ENCODE measurements at regions not wholly inside any gene's neighbourhood (a gene's known extent, or its start where the extent isn't known, plus 50 kb on each side); places are given as distances from the start of the nearest gene placed in this dataset.

GRCh38 chr9:81313877-81314276 lies 375.5 kb downstream of the TLE1 start:
- TF ChIP-seq, protein P1, sequence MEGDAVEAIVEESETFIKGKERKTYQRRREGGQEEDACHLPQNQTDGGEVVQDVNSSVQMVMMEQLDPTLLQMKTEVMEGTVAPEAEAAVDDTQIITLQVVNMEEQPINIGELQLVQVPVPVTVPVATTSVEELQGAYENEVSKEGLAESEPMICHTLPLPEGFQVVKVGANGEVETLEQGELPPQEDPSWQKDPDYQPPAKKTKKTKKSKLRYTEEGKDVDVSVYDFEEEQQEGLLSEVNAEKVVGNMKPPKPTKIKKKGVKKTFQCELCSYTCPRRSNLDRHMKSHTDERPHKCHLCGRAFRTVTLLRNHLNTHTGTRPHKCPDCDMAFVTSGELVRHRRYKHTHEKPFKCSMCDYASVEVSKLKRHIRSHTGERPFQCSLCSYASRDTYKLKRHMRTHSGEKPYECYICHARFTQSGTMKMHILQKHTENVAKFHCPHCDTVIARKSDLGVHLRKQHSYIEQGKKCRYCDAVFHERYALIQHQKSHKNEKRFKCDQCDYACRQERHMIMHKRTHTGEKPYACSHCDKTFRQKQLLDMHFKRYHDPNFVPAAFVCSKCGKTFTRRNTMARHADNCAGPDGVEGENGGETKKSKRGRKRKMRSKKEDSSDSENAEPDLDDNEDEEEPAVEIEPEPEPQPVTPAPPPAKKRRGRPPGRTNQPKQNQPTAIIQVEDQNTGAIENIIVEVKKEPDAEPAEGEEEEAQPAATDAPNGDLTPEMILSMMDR (IDR thresholded peaks at IDR 0.05), result no peak
- no peak for TF ChIP-seq POLR2A (IDR thresholded peaks at IDR 0.05; ENCODE audit: low read depth)
